ENCODE measurements at regions not wholly inside any gene's neighbourhood (a gene's known extent, or its start where the extent isn't known, plus 50 kb on each side); places are given as distances from the start of the nearest gene placed in this dataset.

- DNase-seq (ENCODE audit: low read depth in 2 of 2), result no peak
Observed at GRCh38 chr2:217749008-217749407, 253.8 kb downstream of the TNS1 start.

GRCh38 chr2:217746808-217747207 lies 256.0 kb downstream of the TNS1 start:
- no peak for DNase-seq (ENCODE audit: low read depth in 2 of 2)

GRCh38 chr2:217743966-217744761 lies 258.6 kb downstream of the TNS1 start:
- DNase-seq (ENCODE audit: low read depth in 2 of 2), result no peak

- DNase-seq (ENCODE audit: low read depth in 2 of 2), result no peak
Observed at GRCh38 chr2:217743407-217743806, 259.4 kb downstream of the TNS1 start.

- no peak for DNase-seq (ENCODE audit: low read depth in 2 of 2)
Observed at GRCh38 chr2:217742841-217743240, 260.0 kb downstream of the TNS1 start.

- DNase-seq (ENCODE audit: low read depth in 2 of 2), result no peak
Observed at GRCh38 chr2:217742276-217742675, 260.5 kb downstream of the TNS1 start.

- no peak for DNase-seq (ENCODE audit: low read depth in 2 of 2)
Observed at GRCh38 chr2:217741381-217741955, 261.3 kb downstream of the TNS1 start.

GRCh38 chr2:217740756-217741155 lies 262.0 kb downstream of the TNS1 start:
- DNase-seq (ENCODE audit: low read depth in 2 of 2), result no peak

- DNase-seq (ENCODE audit: low read depth in 2 of 2), result no peak
Observed at GRCh38 chr2:217740178-217740577, 262.6 kb downstream of the TNS1 start.

GRCh38 chr2:217739741-217740140 lies 263.1 kb downstream of the TNS1 start:
- no peak for DNase-seq (ENCODE audit: low read depth in 2 of 2)

- DNase-seq (ENCODE audit: low read depth in 2 of 2), result no peak
Observed at GRCh38 chr2:217738061-217738460, 264.7 kb downstream of the TNS1 start.

- no peak for DNase-seq (ENCODE audit: low read depth in 2 of 2)
Observed at GRCh38 chr2:217736776-217737550, 265.8 kb downstream of the TNS1 start.

- no peak for DNase-seq (ENCODE audit: low read depth in 2 of 2)
Observed at GRCh38 chr2:217735899-217736298, 266.9 kb downstream of the TNS1 start.

- DNase-seq (ENCODE audit: low read depth in 2 of 2), result no peak
Observed at GRCh38 chr2:217735034-217735433, 267.8 kb downstream of the TNS1 start.

GRCh38 chr2:217733461-217733860 lies 269.3 kb downstream of the TNS1 start:
- DNase-seq (ENCODE audit: low read depth in 2 of 2), result no peak

- DNase-seq (ENCODE audit: low read depth in 2 of 2), result peak; percentile 86
Observed at GRCh38 chr2:217732992-217733391, 269.8 kb downstream of the TNS1 start.

- DNase-seq (ENCODE audit: low read depth in 2 of 2), result no peak
Observed at GRCh38 chr2:217731805-217732204, 271.0 kb downstream of the TNS1 start.

GRCh38 chr2:217729421-217730053 lies 273.3 kb downstream of the TNS1 start:
- DNase-seq (ENCODE audit: low read depth in 2 of 2), result peak; percentile 65 to 74

GRCh38 chr2:217727801-217728200 lies 275.0 kb downstream of the TNS1 start:
- DNase-seq (ENCODE audit: low read depth in 2 of 2), result no peak

- DNase-seq (ENCODE audit: low read depth in 2 of 2), result no peak
Observed at GRCh38 chr2:217725409-217725808, 277.4 kb downstream of the TNS1 start.

GRCh38 chr2:217724471-217724870 lies 278.3 kb downstream of the TNS1 start:
- DNase-seq (ENCODE audit: low read depth in 2 of 2), result no peak

- DNase-seq (ENCODE audit: low read depth in 2 of 2), result no peak
Observed at GRCh38 chr2:217723981-217724380, 278.8 kb downstream of the TNS1 start.

Data from fibroblast of skin of left biceps (primary cell).